Thoracic aorta (tissue), 2 donors: ENCODE measurements at regions not wholly inside any gene's neighbourhood (a gene's known extent, or its start where the extent isn't known, plus 50 kb on each side); places are given as distances from the start of the nearest gene placed in this dataset.

Experiments used
- ATAC-seq: fragments of 150-250 bp; one replicate; pipeline ENCODE4 v1.8.0; 2017; ENCODE audit warnings: low read depth; ENCODE audit not compliant: insufficient number of reproducible peaks, low FRiP score
- DNase-seq: peaks from one replicate; pipeline ENCODE4 v3.0.0-alpha.2; 2020; ENCODE audit warnings: low spot score
- H3K27ac ChIP-seq, 2 donors: fragments of 200-600 bp; sonication (generic); 1 replicate in 1 of 2; 2 replicates in 1 of 2; pipeline ENCODE4 v1.5.1; 2016; ENCODE audit warnings: mild to moderate bottlenecking in 2 of 2, moderate library complexity in 2 of 2
- H3K27me3 ChIP-seq: fragments of 200-600 bp; sonication (generic); replicated peaks from 2 replicates; pipeline ENCODE4 v1.6.0; 2016; ENCODE audit warnings: mild to moderate bottlenecking; ENCODE audit not compliant: insufficient read depth
- H3K36me3 ChIP-seq: fragments of 200-600 bp; sonication (generic); one replicate; pipeline ENCODE4 v1.5.1; 2016
- H3K4me1 ChIP-seq, 2 donors: fragments of 200-600 bp; sonication (generic); 1 replicate in 1 of 2; 2 replicates in 1 of 2; pipeline versions ENCODE4 v1.5.1 to v1.6.0; 2016; ENCODE audit warnings: low read depth in 2 of 2, mild to moderate bottlenecking in 1 of 2; ENCODE audit not compliant: control insufficient read depth in 1 of 2
- H3K4me3 ChIP-seq: fragments of 200-600 bp; sonication (generic); 2 replicates; pipeline ENCODE4 v1.5.1; 2016; ENCODE audit warnings: mild to moderate bottlenecking
- H3K9me3 ChIP-seq: fragments of 200-600 bp; sonication (generic); 2 replicates; pipeline ENCODE4 v1.5.1; 2016
- CTCF ChIP-seq: fragments of 200-600 bp; sonication (generic); IDR thresholded peaks from one replicate; pipeline ENCODE4 v1.5.1; 2019; ENCODE audit warnings: antibody characterized with exemption

GRCh38 chrY:21260325-21260724 is 250.8 kb upstream of the RBMY1B start:
- no peak for DNase-seq
- Histone ChIP-seq H3K36me3 (no peaks in the 10 kb centered on the region), H3K27ac (no peak overlapping the region), H3K4me3 (no peak overlapping the region), H3K27me3 (no peaks in the 10 kb centered on the region), H3K4me1 (no peaks in the 10 kb centered on the region), H3K9me3 (no peaks in the 10 kb centered on the region)
- no peak for TF ChIP-seq CTCF
- ATAC-seq: no peak

GRCh38 chrY:21261158-21261557 is 250.0 kb upstream of the RBMY1B start:
- Histone ChIP-seq H3K27ac (no peak overlapping the region), H3K36me3 (no peaks in the 10 kb centered on the region), H3K27me3 (no peaks in the 10 kb centered on the region), H3K9me3 (no peaks in the 10 kb centered on the region), H3K4me1 (peaks cover 0 to 3% of the 10 kb centered on the region in 2 donors), H3K4me3 (no peak overlapping the region)
- DNase-seq (no peak), ATAC-seq (no peak)
- no peak for TF ChIP-seq CTCF

GRCh38 chrY:21266751-21267150 is 244.4 kb upstream of the RBMY1B start:
- H3K36me3 ChIP-seq: no peaks in the 10 kb centered on the region
- no peak for TF ChIP-seq CTCF
- ATAC-seq: no peak

GRCh38 chrY:21267164-21267563 is 244.0 kb upstream of the RBMY1B start:
- no peak overlapping the region for H3K27ac ChIP-seq
- no peak for TF ChIP-seq CTCF
- DNase-seq: no peak
- no peaks in the 10 kb centered on the region for H3K27me3 ChIP-seq
- H3K9me3 ChIP-seq: no peaks in the 10 kb centered on the region
- H3K4me1 ChIP-seq: peaks cover 0 to 8% of the 10 kb centered on the region in 2 donors
- no peak for ATAC-seq
- H3K4me3 ChIP-seq: no peak overlapping the region
- no peaks in the 10 kb centered on the region for H3K36me3 ChIP-seq

More at GRCh38 chrY:21266751-21267150, 244.4 kb upstream of the RBMY1B start:
- Histone ChIP-seq H3K4me3 (no peak overlapping the region), H3K9me3 (no peaks in the 10 kb centered on the region), H3K4me1 (peaks cover 0 to 8% of the 10 kb centered on the region in 2 donors), H3K27ac (no peak overlapping the region), H3K27me3 (no peaks in the 10 kb centered on the region)
- DNase-seq: no peak

GRCh38 chrY:21287769-21288168 is 223.4 kb upstream of the RBMY1B start:
- no peaks in the 10 kb centered on the region for H3K36me3 ChIP-seq
- DNase-seq (no peak), ATAC-seq (no peak)
- no peak overlapping the region for H3K4me3 ChIP-seq
- no peaks in the 10 kb centered on the region for H3K9me3 ChIP-seq
- no peak overlapping the region for H3K27ac ChIP-seq
- no peaks in the 10 kb centered on the region for H3K27me3 ChIP-seq
- TF ChIP-seq CTCF: no peak
- no peaks in the 10 kb centered on the region for H3K4me1 ChIP-seq
